Breast epithelium (tissue), 3 donors: ENCODE measurements at regions not wholly inside any gene's neighbourhood (a gene's known extent, or its start where the extent isn't known, plus 50 kb on each side); places are given as distances from the start of the nearest gene placed in this dataset.

Experiments
- CTCF ChIP-seq, 3 donors: fragments of 450-650 bp; IDR thresholded peaks; one replicate each; pipeline ENCODE4 v1.5.1; 2016 to 2017; ENCODE audit warnings: antibody characterized with exemption in 3 of 3, mild to moderate bottlenecking in 3 of 3, moderate library complexity in 3 of 3
- POLR2A ChIP-seq: fragments of 450-650 bp; IDR thresholded peaks from one replicate; pipeline ENCODE4 v1.6.1; 2016; ENCODE audit warnings: antibody characterized with exemption, mild to moderate bottlenecking, moderate library complexity
- POLR2AphosphoS5 ChIP-seq, 3 donors: sonication (generic); formaldehyde crosslinking; IDR thresholded peaks; one replicate each; pipeline ENCODE4 v1.6.1; 2017; ENCODE audit warnings: antibody characterized with exemption in 3 of 3

- TF ChIP-seq POLR2AphosphoS5 (IDR thresholded peaks at IDR 0.05) = no peak
- TF ChIP-seq CTCF (IDR thresholded peaks at IDR 0.05) = no peak
- TF ChIP-seq POLR2A = no peak
Measured at GRCh38 chr1:95369985-95370690, 136.1 kb downstream of the RWDD3 start.
